Body of pancreas (tissue), 4 donors: ENCODE measurements at regions not wholly inside any gene's neighbourhood (a gene's known extent, or its start where the extent isn't known, plus 50 kb on each side); places are given as distances from the start of the nearest gene placed in this dataset.

Source experiments
- ATAC-seq: fragments of 150-250 bp; one replicate; pipeline ENCODE4 v1.9.1; 2016
- DNase-seq, 4 donors: peaks; one replicate each; pipeline ENCODE4 v3.0.0-alpha.2; 2019
- H3K27ac ChIP-seq, 4 donors: fragments of 200-600 bp; sonication (generic); 1 replicate in 3 of 4; 2 replicates in 1 of 4; pipeline versions ENCODE4 v1.5.1 to v1.6.1; 2016 to 2019; ENCODE audit warnings: mild to moderate bottlenecking in 1 of 4, mixed read lengths in 1 of 4, moderate library complexity in 1 of 4
- H3K27me3 ChIP-seq, 2 donors: fragments of 200-600 bp; sonication (generic); one replicate each; pipeline ENCODE4 v1.6.0; 2016; ENCODE audit warnings: mild to moderate bottlenecking in 1 of 2
- H3K36me3 ChIP-seq, 2 donors: fragments of 200-600 bp; sonication (generic); replicated peaks in 1 of 2; 2 replicates each; pipeline ENCODE4 v1.5.1; 2016; ENCODE audit warnings: low read depth in 2 of 2; ENCODE audit not compliant: insufficient read depth in 1 of 2
- H3K4me1 ChIP-seq: fragments of 200-600 bp; sonication (generic); one replicate; pipeline ENCODE4 v1.6.0; 2016
- H3K4me3 ChIP-seq, 2 donors: fragments of 200-600 bp; sonication (generic); 1 replicate in 1 of 2; 2 replicates in 1 of 2; pipeline ENCODE4 v1.5.1; 2016 to 2019
- H3K9me3 ChIP-seq, 3 donors: fragments of 200-600 bp; sonication (generic); 1 replicate in 2 of 3; 2 replicates in 1 of 3; pipeline ENCODE4 v1.5.1; 2016
- POLR2A ChIP-seq, 3 donors: fragments of 450-650 bp; IDR thresholded peaks; one replicate each; pipeline ENCODE4 v1.6.1; 2016; ENCODE audit warnings: antibody characterized with exemption in 3 of 3, mild to moderate bottlenecking in 2 of 3
- WGBS, 2 donors: methylation state at CpG; one replicate each; pipeline ENCODE4 v1.1.5; 2017; 5-methylcytosine and 5-hydroxymethylcytosine counted together
- intact Hi-C: fragments of 100-400 bp; cut with DNase I; formaldehyde crosslinking; loops from one replicate; pipeline ENCODE4 v1.15.1; 2023
- TF ChIP-seq, protein P1 (sequence below), 7 experiments: fragments of 450-650 bp in 4 of 7; fragments of 200-600 bp in 3 of 7; sonication (generic) in 3 of 7; IDR thresholded peaks; one replicate each; pipeline ENCODE4 v1.5.1; 2016 to 2019; ENCODE audit warnings: antibody characterized with exemption in 7 of 7

DNA sequence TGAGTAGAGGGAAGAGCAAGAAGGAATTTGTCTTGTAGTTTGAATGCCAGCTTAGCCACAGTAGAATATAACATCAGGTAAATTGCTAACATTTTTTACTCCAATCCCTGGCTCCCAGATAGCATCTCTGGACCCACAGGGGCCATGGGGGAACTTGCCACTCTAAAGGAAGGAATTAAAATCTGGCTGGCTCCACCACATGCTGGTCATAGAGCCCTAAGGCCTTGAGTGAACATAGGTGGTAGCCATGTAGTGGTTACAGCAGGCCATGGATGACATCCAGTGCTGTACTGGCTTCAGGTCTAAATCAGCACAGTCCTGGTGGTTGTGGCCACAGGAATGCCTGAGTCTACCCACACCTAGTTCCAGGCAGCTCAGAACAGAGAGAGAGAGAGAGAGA, 109.9 kb upstream of the RGMB start:
- H3K4me3 ChIP-seq = no peak overlapping the region
- DNase-seq (no peak), ATAC-seq (no peak)
- H3K4me1 ChIP-seq = no peaks in the 10 kb centered on the region
- intact Hi-C loops = no loop called here
- no peak for TF ChIP-seq POLR2A (IDR thresholded peaks at IDR 0.05)
- TF ChIP-seq, protein P1, sequence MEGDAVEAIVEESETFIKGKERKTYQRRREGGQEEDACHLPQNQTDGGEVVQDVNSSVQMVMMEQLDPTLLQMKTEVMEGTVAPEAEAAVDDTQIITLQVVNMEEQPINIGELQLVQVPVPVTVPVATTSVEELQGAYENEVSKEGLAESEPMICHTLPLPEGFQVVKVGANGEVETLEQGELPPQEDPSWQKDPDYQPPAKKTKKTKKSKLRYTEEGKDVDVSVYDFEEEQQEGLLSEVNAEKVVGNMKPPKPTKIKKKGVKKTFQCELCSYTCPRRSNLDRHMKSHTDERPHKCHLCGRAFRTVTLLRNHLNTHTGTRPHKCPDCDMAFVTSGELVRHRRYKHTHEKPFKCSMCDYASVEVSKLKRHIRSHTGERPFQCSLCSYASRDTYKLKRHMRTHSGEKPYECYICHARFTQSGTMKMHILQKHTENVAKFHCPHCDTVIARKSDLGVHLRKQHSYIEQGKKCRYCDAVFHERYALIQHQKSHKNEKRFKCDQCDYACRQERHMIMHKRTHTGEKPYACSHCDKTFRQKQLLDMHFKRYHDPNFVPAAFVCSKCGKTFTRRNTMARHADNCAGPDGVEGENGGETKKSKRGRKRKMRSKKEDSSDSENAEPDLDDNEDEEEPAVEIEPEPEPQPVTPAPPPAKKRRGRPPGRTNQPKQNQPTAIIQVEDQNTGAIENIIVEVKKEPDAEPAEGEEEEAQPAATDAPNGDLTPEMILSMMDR (IDR thresholded peaks at IDR 0.05) = no peak
- H3K27ac ChIP-seq = no peak overlapping the region
- no peaks in the 10 kb centered on the region for H3K27me3 ChIP-seq
- no peaks in the 10 kb centered on the region for H3K36me3 ChIP-seq
- H3K9me3 ChIP-seq = no peaks in the 10 kb centered on the region

DNA sequence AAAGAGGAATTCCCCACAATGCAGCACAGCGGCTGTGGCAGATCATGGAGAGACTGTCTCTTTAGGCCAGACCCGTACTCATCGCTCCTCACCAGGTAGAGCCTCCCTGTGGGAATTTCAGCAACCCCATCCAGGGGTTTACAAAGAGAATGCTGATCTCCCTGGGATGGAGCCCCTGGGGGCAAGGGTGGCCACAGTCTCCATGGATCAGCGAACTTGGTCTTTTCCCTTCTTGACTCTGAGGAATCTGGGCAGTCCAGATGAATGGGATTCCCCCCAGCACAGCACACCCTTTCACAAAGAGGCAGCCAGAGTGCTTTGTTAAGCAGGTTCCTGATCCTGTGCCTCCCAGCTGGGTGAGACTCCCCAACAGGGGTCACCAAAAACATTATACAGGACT, 108.7 kb upstream of the RGMB start:
- Histone ChIP-seq H3K27me3 (no peaks in the 10 kb centered on the region), H3K36me3 (no peaks in the 10 kb centered on the region), H3K9me3 (no peaks in the 10 kb centered on the region), H3K4me3 (no peak overlapping the region), H3K4me1 (no peaks in the 10 kb centered on the region), H3K27ac (no peak overlapping the region)
- intact Hi-C loops = no loop called here
- no peak for ATAC-seq
- no peak for DNase-seq
- 91 to 96% methylated on average over 4 of the region's 4 CpGs for WGBS, 2 donors
- TF ChIP-seq, protein P1 (IDR thresholded peaks at IDR 0.05) = no peak
- TF ChIP-seq POLR2A (IDR thresholded peaks at IDR 0.05) = no peak

DNA sequence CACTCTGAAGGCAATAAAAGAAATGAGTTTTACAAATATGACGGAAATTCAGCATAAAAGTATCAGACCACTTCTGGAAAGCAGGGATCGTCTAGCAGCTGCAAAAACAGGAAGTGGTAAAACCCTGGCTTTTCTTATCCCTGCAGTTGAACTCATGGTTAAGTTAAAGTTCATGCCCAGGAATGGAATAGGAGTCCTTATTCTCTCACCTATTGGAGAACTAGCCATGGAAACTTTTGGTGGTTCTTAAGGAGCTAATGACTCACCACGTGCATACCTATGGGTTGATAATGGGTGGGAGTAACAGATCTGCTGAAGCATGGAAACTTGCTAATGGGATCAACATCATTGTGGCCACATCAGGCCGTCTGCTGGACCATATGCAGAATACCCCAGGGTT, 93.5 kb upstream of the RGMB start:
- Histone ChIP-seq H3K27me3 (no peaks in the 10 kb centered on the region), H3K4me1 (no peaks in the 10 kb centered on the region), H3K36me3 (no peaks in the 10 kb centered on the region), H3K9me3 (peaks cover 0 to 3% (median 0%) of the 10 kb centered on the region in 3 donors), H3K27ac (no peak overlapping the region), H3K4me3 (no peak overlapping the region)
- 54 to 66% methylated on average over 4 of the region's 4 CpGs for WGBS, 2 donors
- TF ChIP-seq, protein P1 (IDR thresholded peaks at IDR 0.05) = no peak
- TF ChIP-seq POLR2A (IDR thresholded peaks at IDR 0.05) = no peak
- intact Hi-C loops = no loop called here
- no peak for DNase-seq
- no peak for ATAC-seq

DNA sequence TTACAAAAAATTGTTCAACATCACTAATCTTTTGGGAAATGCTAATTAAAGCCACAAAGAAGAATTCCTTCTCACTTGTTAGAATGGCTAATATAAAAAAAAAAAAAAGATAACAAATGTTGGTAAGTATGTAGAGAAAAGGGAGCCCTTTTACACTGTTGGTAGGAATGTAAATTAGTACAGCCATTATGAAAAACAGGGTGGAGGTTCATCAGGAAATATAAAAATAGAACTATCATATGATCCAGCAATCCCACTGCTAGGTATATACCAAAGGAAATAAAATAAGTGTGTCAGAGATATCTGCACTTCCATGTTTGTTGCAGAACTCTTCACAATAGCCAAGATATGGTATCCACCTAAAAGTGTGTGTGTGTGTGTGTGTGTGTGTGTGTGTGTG, 83.5 kb upstream of the RGMB start:
- TF ChIP-seq, protein P1 (IDR thresholded peaks at IDR 0.05) = no peak
- no peak for TF ChIP-seq POLR2A (IDR thresholded peaks at IDR 0.05)
- Histone ChIP-seq H3K36me3 (no peaks in the 10 kb centered on the region), H3K27me3 (no peaks in the 10 kb centered on the region), H3K9me3 (peaks cover 0 to 3% (median 0%) of the 10 kb centered on the region in 3 donors), H3K4me3 (no peak overlapping the region), H3K27ac (no peak overlapping the region), H3K4me1 (no peaks in the 10 kb centered on the region)
- DNase-seq (no peak), ATAC-seq (no peak)
- intact Hi-C loops = no loop called here

DNA sequence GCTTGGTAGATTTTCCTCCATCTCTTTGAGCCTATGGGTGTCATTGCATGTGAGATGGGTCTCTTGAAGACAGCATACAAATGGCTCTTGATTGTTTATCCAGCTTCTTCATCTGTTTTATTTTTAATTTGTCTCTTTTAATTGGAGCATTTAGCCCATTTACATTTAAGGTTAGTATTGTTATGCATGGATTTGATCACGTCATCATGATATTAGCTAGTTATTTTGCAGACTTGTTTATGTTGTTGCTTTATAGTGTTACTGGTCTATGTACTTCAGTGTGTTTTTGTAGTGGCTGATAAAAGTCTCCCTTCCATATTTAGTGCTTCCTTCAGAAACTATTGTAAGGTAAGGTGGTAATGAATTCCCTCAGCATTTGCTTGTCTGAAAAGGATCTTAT, 78.6 kb upstream of the RGMB start:
- Histone ChIP-seq H3K36me3 (no peaks in the 10 kb centered on the region), H3K27ac (no peak overlapping the region), H3K4me1 (no peaks in the 10 kb centered on the region), H3K4me3 (no peak overlapping the region), H3K9me3 (peaks cover 0 to 3% (median 0%) of the 10 kb centered on the region in 3 donors), H3K27me3 (no peaks in the 10 kb centered on the region)
- DNase-seq (no peak), ATAC-seq (no peak)
- TF ChIP-seq, protein P1 (IDR thresholded peaks at IDR 0.05) = no peak
- no peak for TF ChIP-seq POLR2A (IDR thresholded peaks at IDR 0.05)
- 60 to 78% methylated on average over 1 of the region's 1 CpG for WGBS, 2 donors
- intact Hi-C loops = no loop called here
